GM18508 (cell line): ENCODE measurements at regions not wholly inside any gene's neighbourhood (a gene's known extent, or its start where the extent isn't known, plus 50 kb on each side); places are given as distances from the start of the nearest gene placed in this dataset.

Experiments
- ATAC-seq: cut with Tn5 transposase; IDR thresholded peaks from one replicate; pipeline ENCODE4 v1.9.1; 2021; ENCODE audit warnings: moderate number of reproducible peaks; ENCODE audit not compliant: insufficient read depth, unreplicated experiment

GRCh38 chr16:66267292-66268014 lies 99.0 kb upstream of the CDH5 start:
- no peak for ATAC-seq

- no peak for ATAC-seq
Observed at GRCh38 chr16:66266436-66267291, 99.8 kb upstream of the CDH5 start.

GRCh38 chr16:66265556-66266141 lies 100.8 kb upstream of the CDH5 start:
- no peak for ATAC-seq

GRCh38 chr16:66265048-66265415 lies 101.5 kb upstream of the CDH5 start:
- no peak for ATAC-seq

- no peak for ATAC-seq
Observed at GRCh38 chr16:66264311-66265047, 102.0 kb upstream of the CDH5 start.

- ATAC-seq, result no peak
Observed at GRCh38 chr16:66263973-66264310, 102.5 kb upstream of the CDH5 start.

GRCh38 chr16:66263168-66263972 lies 103.1 kb upstream of the CDH5 start:
- ATAC-seq, result no peak

- ATAC-seq, result no peak
Observed at GRCh38 chr16:66262253-66263167, 104.0 kb upstream of the CDH5 start.

GRCh38 chr16:66261826-66262225 lies 104.7 kb upstream of the CDH5 start:
- ATAC-seq, result no peak

- no peak for ATAC-seq
Observed at GRCh38 chr16:66260522-66261254, 105.8 kb upstream of the CDH5 start.

GRCh38 chr16:66258916-66259845 lies 107.3 kb upstream of the CDH5 start:
- ATAC-seq, result no peak

- ATAC-seq, result no peak
Observed at GRCh38 chr16:66256919-66257318, 109.6 kb upstream of the CDH5 start.

GRCh38 chr16:66255647-66256046 lies 110.8 kb upstream of the CDH5 start:
- ATAC-seq, result no peak

GRCh38 chr16:66254751-66255150 lies 111.7 kb upstream of the CDH5 start:
- ATAC-seq, result no peak

GRCh38 chr16:66254106-66254505 lies 112.4 kb upstream of the CDH5 start:
- ATAC-seq, result no peak

- ATAC-seq, result no peak
Observed at GRCh38 chr16:66251476-66252160, 114.9 kb upstream of the CDH5 start.
